ENCODE measurements at regions not wholly inside any gene's neighbourhood (a gene's known extent, or its start where the extent isn't known, plus 50 kb on each side); places are given as distances from the start of the nearest gene placed in this dataset.
"Not testable (repeated sequence)": the region's sequence is repeated elsewhere in the genome, so short reads cannot be mapped to it uniquely, and the experiment has no call there.

- Histone ChIP-seq H3K36me3 (replicated peaks; ENCODE audit: insufficient read depth, low read depth) (no peaks in the 10 kb centered on the region), H4K20me1 (ENCODE audit: insufficient read depth, poor library complexity, severe bottlenecking) (no peaks in the 10 kb centered on the region), H3K4me2 (no peak overlapping the region), H3K4me1 (ENCODE audit: insufficient read depth) (no peaks in the 10 kb centered on the region), H3K27ac (no peak overlapping the region), H3K4me3 (no peak overlapping the region), H3K9me3 (ENCODE audit: low read depth) (no peaks in the 10 kb centered on the region), H3K27me3 (peaks cover 4% of the 10 kb centered on the region), H3K79me2 (no peaks in the 10 kb centered on the region), H3K9me2 (replicated peaks; ENCODE audit: insufficient read depth) (no peaks in the 10 kb centered on the region), H2AFZ (no peak overlapping the region)
- WGBS (ENCODE audit: low lambda C conversion rate, missing lambda C conversion rate) = 52% methylated on average over 4 of the region's 4 CpGs
- DNase-seq (ENCODE audit: low spot score) = no peak
- no peak for TF ChIP-seq CTCF (IDR thresholded peaks at IDR 0.05; ENCODE audit: poor library complexity)
Observed at GRCh38 chr18:59971871-59972428, 72.2 kb downstream of the PMAIP1 start.

- not testable (repeated sequence) for H3K4me3 ChIP-seq; DNase-seq (ENCODE audit: low spot score); H3K36me3 ChIP-seq (replicated peaks; ENCODE audit: insufficient read depth, low read depth); H3K4me1 ChIP-seq (ENCODE audit: insufficient read depth); H2AFZ ChIP-seq; H4K20me1 ChIP-seq (ENCODE audit: insufficient read depth, poor library complexity, severe bottlenecking); H3K4me2 ChIP-seq; H3K79me2 ChIP-seq; H3K9me3 ChIP-seq (ENCODE audit: low read depth); H3K9me2 ChIP-seq (replicated peaks; ENCODE audit: insufficient read depth); H3K27ac ChIP-seq
- H3K27me3 ChIP-seq = peaks cover 10% of the 10 kb centered on the region
- 96% methylated on average over 1 of the region's 1 CpG for WGBS (ENCODE audit: low lambda C conversion rate, missing lambda C conversion rate)
Observed at GRCh38 chr18:59971144-59971543, 71.3 kb downstream of the PMAIP1 start.

- H3K4me3 ChIP-seq; H3K79me2 ChIP-seq; H3K36me3 ChIP-seq (replicated peaks; ENCODE audit: insufficient read depth, low read depth); DNase-seq (ENCODE audit: low spot score); H3K4me2 ChIP-seq; H2AFZ ChIP-seq; H3K9me3 ChIP-seq (ENCODE audit: low read depth); H4K20me1 ChIP-seq (ENCODE audit: insufficient read depth, poor library complexity, severe bottlenecking); H3K27ac ChIP-seq; H3K4me1 ChIP-seq (ENCODE audit: insufficient read depth); H3K9me2 ChIP-seq (replicated peaks; ENCODE audit: insufficient read depth): not testable (repeated sequence)
- H3K27me3 ChIP-seq = peaks cover 11% of the 10 kb centered on the region
- 97% methylated on average over 34 of the region's 56 CpGs for WGBS (ENCODE audit: low lambda C conversion rate, missing lambda C conversion rate)
Observed at GRCh38 chr18:59969477-59970028, 69.8 kb downstream of the PMAIP1 start.

GRCh38 chr18:59968583-59968982 lies 68.8 kb downstream of the PMAIP1 start:
- Histone ChIP-seq H3K4me2 (no peak overlapping the region), H3K9me2 (replicated peaks; ENCODE audit: insufficient read depth) (no peaks in the 10 kb centered on the region), H3K4me1 (ENCODE audit: insufficient read depth) (no peaks in the 10 kb centered on the region), H3K79me2 (no peaks in the 10 kb centered on the region), H2AFZ (no peak overlapping the region), H3K4me3 (no peak overlapping the region), H3K36me3 (replicated peaks; ENCODE audit: insufficient read depth, low read depth) (no peaks in the 10 kb centered on the region), H3K9me3 (ENCODE audit: low read depth) (no peaks in the 10 kb centered on the region), H3K27me3 (peaks cover 11% of the 10 kb centered on the region), H4K20me1 (ENCODE audit: insufficient read depth, poor library complexity, severe bottlenecking) (no peaks in the 10 kb centered on the region), H3K27ac (no peak overlapping the region)
- DNase-seq (ENCODE audit: low spot score) = no peak
- TF ChIP-seq CTCF (IDR thresholded peaks at IDR 0.05; ENCODE audit: poor library complexity) = no peak
- no peak for TF ChIP-seq EZH2phosphoT487 (IDR thresholded peaks at IDR 0.05; ENCODE audit: low read depth, severe bottlenecking, unreplicated experiment)
- no peak for TF ChIP-seq EZH2 (IDR thresholded peaks at IDR 0.05; ENCODE audit: borderline replicate concordance)
- WGBS (ENCODE audit: low lambda C conversion rate, missing lambda C conversion rate) = 86% methylated on average over 2 of the region's 2 CpGs
